ENCODE measurements at regions not wholly inside any gene's neighbourhood (a gene's known extent, or its start where the extent isn't known, plus 50 kb on each side); places are given as distances from the start of the nearest gene placed in this dataset.
A peak's percentile ranks its signal among the peaks of the same experiment; 100 is the strongest.
"Not testable (repeated sequence)": the region's sequence is repeated elsewhere in the genome, so short reads cannot be mapped to it uniquely, and the experiment has no call there.

DNA sequence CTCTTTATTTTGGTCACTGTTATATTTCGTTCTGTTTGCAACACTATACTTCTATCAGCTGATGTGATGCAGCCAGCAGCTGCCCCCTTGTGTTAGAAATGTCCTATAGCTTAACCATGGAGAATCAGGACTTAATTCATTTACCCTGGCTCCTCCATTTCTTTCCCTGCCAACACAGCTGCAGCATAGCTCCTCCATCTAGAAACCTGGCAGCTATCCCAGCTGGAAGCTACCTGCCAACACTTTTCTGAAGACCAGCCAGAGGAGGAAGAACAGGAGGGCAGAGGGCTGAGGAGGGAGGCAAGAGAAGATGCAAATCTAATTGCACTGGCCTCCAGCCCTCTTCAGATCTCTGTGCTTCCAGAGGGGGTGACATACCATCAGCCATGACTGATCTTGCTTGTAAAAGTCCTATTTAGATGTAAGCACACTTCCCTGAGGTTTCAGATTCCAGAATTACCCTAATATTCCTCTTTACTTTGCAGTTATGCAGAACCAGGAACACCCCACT lies 156.8 kb upstream of the TMEM260 start:
- DNase-seq, result peak; percentile 90

DNA sequence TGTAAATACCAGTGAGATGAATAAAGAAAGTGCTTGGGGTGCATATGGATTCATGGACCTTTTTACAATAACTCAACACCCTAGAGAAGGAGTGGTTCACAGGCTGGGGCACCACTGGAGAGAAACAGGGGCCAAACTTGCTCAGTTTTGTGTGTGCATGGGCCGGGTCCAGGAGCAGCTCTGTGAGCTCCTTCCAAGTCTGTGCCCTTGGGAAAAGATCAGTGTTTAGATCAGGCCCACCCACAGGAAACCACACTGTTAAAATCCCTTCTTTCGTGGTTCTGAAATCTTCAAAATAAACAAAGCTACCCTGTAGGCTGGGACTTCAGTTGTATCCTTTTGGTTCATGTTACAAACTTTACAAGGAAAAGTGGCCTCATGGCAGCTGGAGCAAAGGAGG lies 156.1 kb upstream of the TMEM260 start:
- peak; percentile 69 for DNase-seq

- no peak for DNase-seq
Measured at GRCh38 chr14:56431013-56431412, 148.6 kb upstream of the TMEM260 start.

GRCh38 chr14:56449670-56450213 lies 129.9 kb upstream of the TMEM260 start:
- no peak for DNase-seq

GRCh38 chr14:56452940-56453339 lies 126.7 kb upstream of the TMEM260 start:
- no peak for DNase-seq

- DNase-seq, result not testable (repeated sequence)
Measured at GRCh38 chr14:56454680-56455079, 124.9 kb upstream of the TMEM260 start.

DNA sequence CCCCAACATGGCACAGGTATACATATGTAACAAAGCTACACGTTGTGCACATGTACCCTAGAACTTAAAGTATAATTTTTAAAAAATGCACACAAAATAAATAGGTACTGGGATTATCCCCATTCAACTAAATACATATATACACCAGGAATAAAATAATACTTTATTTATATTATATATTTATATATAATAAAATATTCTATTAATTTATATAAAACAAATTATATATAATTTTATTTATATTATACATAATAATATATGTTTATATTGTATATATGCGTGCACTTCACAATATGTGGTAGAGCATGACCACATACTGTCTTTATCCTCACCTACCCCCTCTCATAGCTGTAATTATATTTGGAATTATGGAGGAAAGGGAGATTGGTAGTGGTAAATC lies 119.1 kb upstream of the TMEM260 start:
- DNase-seq, result no peak

GRCh38 chr14:56461276-56462275 lies 118.0 kb upstream of the TMEM260 start:
- no peak for DNase-seq

DNA sequence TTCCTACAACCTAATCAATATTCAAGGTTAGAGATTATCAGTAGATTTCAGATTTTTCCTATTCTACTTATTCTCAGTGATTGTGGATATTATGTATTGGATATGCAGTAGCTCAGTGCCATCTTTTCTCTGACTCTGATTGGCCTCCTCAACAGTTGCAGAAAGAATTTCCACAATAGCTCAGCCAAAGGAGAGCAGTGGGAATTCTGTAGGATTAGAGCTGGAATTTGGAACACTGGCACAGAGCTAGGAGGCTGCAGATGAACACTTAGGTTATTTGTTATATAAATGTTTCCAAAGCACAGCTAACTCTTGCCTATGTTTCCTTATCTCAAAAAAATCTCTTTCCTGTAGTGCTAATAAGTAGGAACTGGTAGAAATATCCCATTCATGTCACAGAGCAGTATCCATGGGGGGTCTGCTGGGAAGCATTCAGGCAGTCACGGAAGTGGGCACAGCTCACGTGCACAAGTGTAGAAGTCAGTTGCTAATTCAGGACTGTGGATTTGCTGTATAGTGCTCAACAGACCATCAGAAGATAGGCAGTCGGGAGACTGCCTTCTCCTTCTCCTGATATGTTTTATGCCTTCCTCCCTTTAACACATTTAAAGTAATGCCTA lies 116.2 kb upstream of the TMEM260 start:
- DNase-seq, result no peak

- no peak for DNase-seq
Measured at GRCh38 chr14:56471056-56471455, 108.5 kb upstream of the TMEM260 start.

DNA sequence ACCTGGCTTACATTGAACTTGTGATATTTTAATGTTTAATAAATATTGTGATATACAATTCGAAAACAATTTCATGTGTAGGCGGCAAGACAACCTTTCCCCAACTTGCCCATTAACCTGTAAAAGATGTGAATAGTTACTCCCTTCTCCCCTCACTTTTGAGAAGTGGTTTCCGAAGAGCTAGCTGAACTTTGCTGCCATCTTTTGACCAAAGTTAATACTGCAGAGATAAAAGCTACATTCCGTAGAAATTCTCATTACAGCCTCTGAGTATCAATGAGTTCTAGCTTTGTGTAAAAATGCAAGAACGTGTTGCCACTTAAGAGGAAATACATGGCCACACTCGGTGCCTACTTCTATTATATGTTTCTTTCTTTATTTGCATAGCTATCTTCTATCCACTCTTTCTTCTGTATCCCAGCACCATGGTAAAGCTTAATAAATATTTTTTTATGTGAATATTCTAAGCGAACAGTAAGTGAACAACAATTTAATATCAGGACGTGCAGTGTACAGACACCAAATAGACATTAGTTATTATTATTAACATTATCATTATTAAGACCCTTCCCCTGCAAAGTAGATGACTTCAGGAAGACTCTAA lies 105.1 kb upstream of the TMEM260 start:
- DNase-seq, result no peak

- no peak for DNase-seq
Measured at GRCh38 chr14:56482310-56482911, 97.2 kb upstream of the TMEM260 start.

DNA sequence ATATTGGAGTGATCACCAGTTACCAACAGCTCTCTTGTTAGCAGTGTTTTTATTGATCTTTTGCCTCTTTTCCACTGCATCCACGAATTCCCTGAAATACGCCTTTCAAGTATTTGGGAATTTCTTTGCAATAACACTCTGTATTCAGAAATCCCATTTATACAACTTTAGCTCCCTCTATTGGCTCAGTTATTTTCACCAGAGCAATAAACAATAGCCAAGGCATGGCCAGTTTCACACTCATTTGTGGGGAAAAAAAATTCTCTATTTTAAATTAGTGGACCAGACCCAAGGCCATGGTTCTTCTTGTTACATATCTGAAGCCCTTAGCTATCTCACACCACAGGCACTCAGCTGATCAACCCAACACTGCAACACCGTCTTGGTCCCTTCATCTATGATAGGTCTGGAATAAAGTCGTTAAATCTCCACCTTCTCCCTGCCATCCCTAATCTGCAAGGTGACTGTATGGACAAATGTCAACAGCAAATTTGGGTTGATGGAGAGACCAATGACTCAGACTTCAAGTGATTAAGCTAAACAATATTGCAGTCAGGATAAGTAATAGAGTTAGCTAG lies 92.4 kb upstream of the TMEM260 start:
- DNase-seq, result no peak

- DNase-seq, result no peak
Measured at GRCh38 chr14:56487761-56488160, 91.8 kb upstream of the TMEM260 start.

- DNase-seq, result no peak
Measured at GRCh38 chr14:56488306-56488705, 91.3 kb upstream of the TMEM260 start.

DNA sequence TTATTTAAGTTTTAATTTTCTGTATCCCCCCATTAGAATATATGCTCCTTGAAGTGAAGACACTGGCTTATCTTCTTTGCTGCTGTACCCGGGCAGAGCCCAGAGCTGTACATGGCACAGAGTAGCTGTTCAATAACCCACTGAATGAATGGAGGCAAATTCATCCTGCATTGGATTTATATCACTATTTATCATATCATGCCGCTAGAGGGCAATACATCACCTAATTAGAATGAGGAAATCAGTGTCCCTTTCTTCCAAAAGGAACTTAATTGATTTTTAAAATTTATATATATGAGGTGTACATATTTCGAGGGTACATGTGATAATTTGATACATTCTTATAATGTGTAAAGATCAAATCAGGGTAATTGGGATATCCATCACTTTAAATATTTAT lies 89.2 kb upstream of the TMEM260 start:
- DNase-seq, result no peak

DNA sequence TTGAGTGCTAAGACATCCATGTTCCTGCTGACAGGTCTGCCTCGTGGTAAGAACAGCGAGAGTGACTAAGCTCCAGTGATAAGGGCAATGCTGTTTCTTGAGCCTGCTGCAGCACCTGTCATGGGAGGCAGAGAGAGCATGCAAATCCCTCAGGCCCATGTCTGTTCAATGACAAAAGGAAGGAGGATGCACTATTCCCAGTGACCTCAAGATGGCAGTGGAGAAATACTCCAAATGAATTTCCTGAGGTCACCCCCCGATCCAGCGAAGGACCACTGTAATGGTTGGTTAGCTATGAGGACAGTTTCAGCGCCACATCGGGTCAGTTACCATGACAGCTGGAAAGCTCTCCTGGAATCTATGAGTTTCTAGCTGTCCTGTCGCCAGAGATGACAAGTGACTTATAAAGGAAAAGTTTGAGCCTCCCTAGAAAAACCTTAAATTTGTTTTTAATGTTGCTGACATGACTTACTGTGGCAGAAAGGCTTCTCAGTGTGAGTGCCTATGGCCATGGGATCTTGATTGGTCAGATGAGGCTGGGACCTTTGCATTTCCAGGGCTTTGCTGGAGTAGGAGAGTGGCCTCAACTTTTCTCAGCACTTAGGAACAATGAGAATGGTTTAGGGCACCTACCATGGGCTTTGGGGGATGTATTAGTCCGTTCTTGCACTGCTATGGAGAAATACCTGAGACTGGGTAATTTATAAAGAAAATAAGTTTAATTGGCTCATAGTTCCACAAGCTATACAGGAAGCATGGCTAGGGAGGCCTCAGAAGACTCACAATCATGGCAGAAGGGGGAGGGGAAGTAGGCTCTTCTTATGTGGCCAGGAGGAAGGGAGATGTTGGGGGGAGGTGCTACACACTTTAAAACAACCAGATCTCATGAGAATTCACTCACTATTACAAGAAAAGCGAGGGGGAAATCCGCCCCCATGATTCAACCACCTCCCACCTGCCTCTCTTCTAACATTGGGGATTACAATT lies 88.0 kb upstream of the TMEM260 start:
- DNase-seq, result no peak

- no peak for DNase-seq
Measured at GRCh38 chr14:56494167-56494566, 85.4 kb upstream of the TMEM260 start.

DNA sequence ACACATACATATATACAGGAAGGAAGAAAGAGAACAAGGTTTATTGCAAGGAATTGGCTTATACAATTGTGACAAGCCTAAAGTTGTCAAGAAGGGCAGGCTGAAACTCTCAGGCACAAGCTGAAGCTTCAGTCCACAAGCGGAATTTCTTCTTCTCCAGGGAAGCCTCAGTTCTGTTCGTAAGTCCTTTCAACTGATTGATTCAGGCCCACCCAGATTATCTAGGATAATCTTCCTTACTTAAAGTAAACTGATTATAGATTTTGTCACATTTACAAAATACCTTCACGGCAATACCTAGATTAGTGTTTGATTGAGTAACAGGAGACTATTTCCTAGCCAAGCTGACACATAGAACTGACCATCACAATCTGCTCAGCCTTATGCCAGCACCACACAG lies 81.5 kb upstream of the TMEM260 start:
- no peak for DNase-seq

DNA sequence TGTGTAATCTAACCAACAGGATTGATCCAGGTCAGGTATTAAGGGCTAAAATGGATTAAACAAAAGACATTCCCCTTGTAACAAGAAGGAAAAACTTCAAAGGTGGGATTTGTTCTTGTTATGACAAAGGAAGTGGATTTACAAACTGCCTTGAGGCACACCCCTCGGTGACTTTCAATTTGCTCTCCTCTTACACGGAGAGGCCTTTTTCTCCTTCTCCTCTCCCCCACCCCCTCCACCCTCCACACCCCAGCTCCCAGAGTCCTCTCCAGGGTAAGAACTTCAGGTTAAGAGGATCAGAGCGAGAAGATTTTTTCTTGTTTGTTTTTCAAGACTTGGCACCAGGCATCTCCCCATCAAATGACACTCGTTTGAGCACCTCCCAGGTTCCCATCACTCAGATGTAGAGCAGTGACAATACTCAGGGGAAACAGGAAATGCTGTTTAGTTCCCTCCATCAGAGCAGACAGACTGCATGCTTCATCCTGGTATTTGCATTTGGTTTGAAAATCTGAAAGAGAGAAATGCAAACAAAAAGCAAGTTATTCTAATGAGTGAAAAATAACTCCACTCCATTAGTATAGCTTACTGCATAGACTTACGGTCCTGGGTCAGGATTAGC lies 77.6 kb upstream of the TMEM260 start:
- DNase-seq, result no peak

- no peak for DNase-seq
Measured at GRCh38 chr14:56505361-56505760, 74.2 kb upstream of the TMEM260 start.
